HepG2 (cell line): ENCODE measurements at regions not wholly inside any gene's neighbourhood (a gene's known extent, or its start where the extent isn't known, plus 50 kb on each side); places are given as distances from the start of the nearest gene placed in this dataset.

Experiments used
- ATAC-seq: fragments of 200-7000 bp; cut with Tn5 transposase; 3 replicates; pipeline ENCODE4 v1.9.1; 2020; ENCODE audit warnings: mild to moderate bottlenecking, moderate library complexity
- BruUV-seq: library from RNA; stranded (reverse); fragments of 400-500 nt; replicated peaks from 2 replicates; lab custom pipeline; 2021; lab: Mats Ljungman, UMichigan
- CTCF ChIA-PET: fragments of 300-600 bp; formaldehyde crosslinking; extraction: SDS; loops from one replicate; lab custom pipeline; 2021; ENCODE audit warnings: low total read pairs, inconsistent platforms, low intra/inter-chr PET ratio; lab: Yijun Ruan, JAX
- POLR2A ChIA-PET: fragments of 350-600 bp; sonication (Branson Sonifier 250); formaldehyde crosslinking; loops from one replicate; lab custom pipeline; 2020; ENCODE audit warnings: antibody characterized with exemption, inconsistent platforms; lab: Yijun Ruan, JAX
- DNase-seq: peaks from one replicate; pipeline ENCODE4 v3.0.0-alpha.2; 2015; ENCODE audit warnings: low spot score
- FAIRE-seq: peaks from 3 replicates; lab custom pipeline; 2011; peaks lifted over from hg19 to GRCh38; lab: Jason Lieb, UNC
- H2AFZ ChIP-seq: one replicate; pipeline ENCODE4 v1.6.1; 2011; ENCODE audit warnings: low read length, inconsistent platforms
- H3K27ac ChIP-seq: fragments of 300-600 bp; 3 replicates; pipeline ENCODE4 v1.8.0; 2011; ENCODE audit warnings: mixed run types, mild to moderate bottlenecking, mixed read lengths, low read length, inconsistent platforms; ENCODE audit not compliant: insufficient read depth; ENCODE audit errors: extremely low read length
- H3K27me3 ChIP-seq, 2 experiments: fragments of 200-600 bp in 1 of 2; 2 replicates in 1 of 2; 3 replicates in 1 of 2; pipeline versions ENCODE4 v1.6.0 to v1.8.0; 2011; ENCODE audit warnings: low read length in 2 of 2, mild to moderate bottlenecking in 2 of 2, moderate library complexity in 2 of 2, inconsistent platforms in 1 of 2; ENCODE audit not compliant: insufficient read depth in 2 of 2, control insufficient read depth in 1 of 2
- H3K36me3 ChIP-seq, 2 experiments: fragments of 200-600 bp in 1 of 2; replicated peaks in 1 of 2; 2 replicates in 1 of 2; 3 replicates in 1 of 2; pipeline versions ENCODE4 v1.5.1 to v1.8.0; 2011; ENCODE audit warnings: low read length in 2 of 2, inconsistent platforms in 1 of 2; ENCODE audit not compliant: insufficient read depth in 2 of 2, control insufficient read depth in 1 of 2
- H3K4me1 ChIP-seq: 2 replicates; pipeline ENCODE4 v1.5.1; 2012; ENCODE audit warnings: low read length, inconsistent platforms; ENCODE audit not compliant: insufficient read depth
- H3K4me2 ChIP-seq: 2 replicates; pipeline ENCODE4 v1.6.0; 2011; ENCODE audit warnings: low read depth, low read length, inconsistent platforms
- H3K4me3 ChIP-seq, 3 experiments: fragments of 200-600 bp in 1 of 3; sonication (generic), shearing (Covaris generic) in 1 of 3; replicated peaks in 1 of 3; 2 replicates each; pipeline ENCODE4 v1.5.1; 2011 to 2016; ENCODE audit warnings: low read length in 3 of 3, inconsistent platforms in 2 of 3, low read depth in 2 of 3, mild to moderate bottlenecking in 2 of 3, control low read depth in 1 of 3, mixed read lengths in 1 of 3; ENCODE audit not compliant: insufficient read depth in 1 of 3
- H3K79me2 ChIP-seq: one replicate; pipeline ENCODE4 v1.6.1; 2011; ENCODE audit warnings: low read length, inconsistent platforms; ENCODE audit not compliant: insufficient read depth
- H3K9ac ChIP-seq: 2 replicates; pipeline ENCODE4 v1.6.0; 2011; ENCODE audit warnings: mild to moderate bottlenecking, low read depth, low read length, inconsistent platforms; ENCODE audit not compliant: insufficient read depth
- H3K9me3 ChIP-seq: 2 replicates; pipeline ENCODE4 v1.5.1; 2012; ENCODE audit warnings: mild to moderate bottlenecking, low read length
- H4K20me1 ChIP-seq: 2 replicates; pipeline ENCODE4 v1.6.0; 2011; ENCODE audit warnings: inconsistent platforms, mild to moderate bottlenecking, low read length, moderate library complexity; ENCODE audit not compliant: insufficient read depth
- BATF2 ChIP-seq: sonication (generic); formaldehyde crosslinking; IDR thresholded peaks from 2 replicates; pipeline ENCODE4 v1.8.0; 2022; ENCODE audit warnings: mild to moderate bottlenecking, missing genetic modification reagents, moderate library complexity
- CEBPG ChIP-seq: IDR thresholded peaks from 2 replicates; pipeline ENCODE4 v1.6.1; 2016
- GABPA ChIP-seq, 2 experiments: IDR thresholded peaks; 2 replicates each; pipeline ENCODE4 v1.6.1; 2011 to 2016; ENCODE audit warnings: low read depth in 2 of 2, low read length in 1 of 2, missing biosample characterization in 1 of 2, missing genetic modification characterization in 1 of 2
- HOXA3 ChIP-seq: sonication (generic); formaldehyde crosslinking; IDR thresholded peaks from 2 replicates; pipeline ENCODE4 v1.5.0; 2020; ENCODE audit warnings: missing genetic modification reagents
- HOXA5 ChIP-seq: sonication (generic); formaldehyde crosslinking; IDR thresholded peaks from 2 replicates; pipeline ENCODE4 v1.4.0; 2020; ENCODE audit warnings: missing genetic modification reagents
- NPAS2 ChIP-seq: sonication (generic); formaldehyde crosslinking; IDR thresholded peaks from 2 replicates; pipeline ENCODE4 v1.8.0; 2022; ENCODE audit warnings: mild to moderate bottlenecking, missing genetic modification reagents, borderline replicate concordance
- RARA ChIP-seq: IDR thresholded peaks from 2 replicates; pipeline ENCODE4 v1.6.1; 2016; ENCODE audit warnings: missing genetic modification reagents, missing compliant biosample characterization
- REL ChIP-seq: sonication (generic); formaldehyde crosslinking; conservative IDR thresholded peaks from 2 replicates; pipeline ENCODE4 v1.8.0; 2022; ENCODE audit warnings: mild to moderate bottlenecking, missing genetic modification reagents, moderate library complexity
- TFE3 ChIP-seq: IDR thresholded peaks from 2 replicates; pipeline ENCODE4 v1.6.1; 2016
- XRCC5 ChIP-seq: fragments of 200-400 bp; formaldehyde crosslinking; optimal IDR thresholded peaks from 2 replicates; pipeline ENCODE3; 2017; ENCODE audit warnings: mild to moderate bottlenecking, low read length
- ZNF230 ChIP-seq: sonication (generic); formaldehyde crosslinking; IDR thresholded peaks from 2 replicates; pipeline ENCODE4 v1.4.0; 2020; ENCODE audit warnings: mild to moderate bottlenecking, missing genetic modification reagents
- ZNF432 ChIP-seq: sonication (generic); formaldehyde crosslinking; IDR thresholded peaks from 2 replicates; pipeline ENCODE4 v1.5.0; 2020; ENCODE audit warnings: missing genetic modification reagents, mild to moderate bottlenecking, borderline replicate concordance
- ZNF687 ChIP-seq: sonication (generic); formaldehyde crosslinking; IDR thresholded peaks from 2 replicates; pipeline ENCODE4 v1.5.1; 2020; ENCODE audit warnings: mild to moderate bottlenecking, missing genetic modification reagents, moderate library complexity
- WGBS: methylation state at CpG from one replicate; pipeline ENCODE4 v1.1.6; 2017; ENCODE audit warnings: low lambda C conversion rate; 5-methylcytosine and 5-hydroxymethylcytosine counted together
- in situ Hi-C: cut with HindIII; loops from 2 replicates; pipeline ENCODE4 v1.10.0; 2017; ENCODE audit warnings: low pct_unique_long_range_greater_than_20kb; ENCODE audit not compliant: extremely low pct_ligation_motif_present
- intact Hi-C: fragments of 100-400 bp; cut with micrococcal nuclease; formaldehyde crosslinking; loops from one replicate; pipeline ENCODE4 v1.10.0; 2022; ENCODE audit not compliant: unreplicated experiment

GRCh38 chr10:9733766-9734165 is 1283.9 kb upstream of the CELF2 start:
- CTCF ChIA-PET, result no interaction called here
- no peak for FAIRE-seq
- H3K79me2 ChIP-seq, result no peaks in the 10 kb centered on the region
- TF ChIP-seq GABPA (IDR thresholded peaks at IDR 0.05; ENCODE audit: low read depth, low read length) (no peak), GABPA (CRISPR knock-in tag; IDR thresholded peaks at IDR 0.05; ENCODE audit: low read depth) (no peak), NPAS2 (CRISPR knock-in tag) (no peak), HOXA5 (CRISPR knock-in tag) (no peak), XRCC5 (no peak), BATF2 (CRISPR knock-in tag) (no peak)
- TF ChIP-seq, all 625 proteins: peak for 0
- in situ Hi-C loops (no loop called here), intact Hi-C loops (no loop called here)
- H3K9ac ChIP-seq, result no peak overlapping the region
- H3K27ac ChIP-seq, result no peak overlapping the region
- H3K36me3 ChIP-seq, result no peaks in the 10 kb centered on the region
- H3K4me1 ChIP-seq, result no peaks in the 10 kb centered on the region
- no peaks in the 10 kb centered on the region for H3K27me3 ChIP-seq
- DNase-seq (no peak), ATAC-seq (no peak)
- no peak overlapping the region for H2AFZ ChIP-seq
- H3K4me2 ChIP-seq, result no peak overlapping the region
- no peaks in the 10 kb centered on the region for H4K20me1 ChIP-seq
- BruUV-seq, result no TSS peak
- POLR2A ChIA-PET, result no interaction called here
- 0% methylated on average over 1 of the region's 1 CpG for WGBS
- H3K4me3 ChIP-seq, result no peak overlapping the region
- peaks cover 72% of the 10 kb centered on the region for H3K9me3 ChIP-seq

- no peaks in the 10 kb centered on the region for H3K36me3 ChIP-seq
- intact Hi-C loops, result no loop called here
- H3K79me2 ChIP-seq, result no peaks in the 10 kb centered on the region
- DNase-seq (no peak), FAIRE-seq (no peak), ATAC-seq (no peak)
- peaks cover 73% of the 10 kb centered on the region for H3K9me3 ChIP-seq
- no peak overlapping the region for H3K4me3 ChIP-seq
- no peaks in the 10 kb centered on the region for H3K27me3 ChIP-seq
- H3K27ac ChIP-seq, result no peak overlapping the region
- H2AFZ ChIP-seq, result no peak overlapping the region
- H3K9ac ChIP-seq, result no peak overlapping the region
- ChIA-PET POLR2A (no interaction called here), CTCF (no interaction called here)
- no TSS peak for BruUV-seq
- in situ Hi-C loops, result no loop called here
- H3K4me2 ChIP-seq, result no peak overlapping the region
- 1% methylated on average over 5 of the region's 5 CpGs for WGBS
- no peaks in the 10 kb centered on the region for H4K20me1 ChIP-seq
- no peaks in the 10 kb centered on the region for H3K4me1 ChIP-seq
- TF ChIP-seq ZNF687 (CRISPR knock-in tag) (no peak), ZNF230 (CRISPR knock-in tag) (no peak), CEBPG (CRISPR knock-in tag) (no peak), REL (no peak), ZNF432 (CRISPR knock-in tag) (no peak), HOXA3 (CRISPR knock-in tag) (no peak), TFE3 (no peak), RARA (CRISPR knock-in tag) (no peak)
These were observed 1283.5 kb upstream of the CELF2 start for GRCh38 chr10:9734218-9734617.
